HFFc6 (cell line): ENCODE measurements at regions not wholly inside any gene's neighbourhood (a gene's known extent, or its start where the extent isn't known, plus 50 kb on each side); places are given as distances from the start of the nearest gene placed in this dataset.
A peak's percentile ranks its signal among the peaks of the same experiment; 100 is the strongest.

ENCODE experiments used
- DNase-seq: peaks from one replicate; pipeline ENCODE4 v3.0.0-alpha.2; 2018
- H3K27ac Mint-ChIP-seq: 2 replicates; pipeline ENCODE4 v1.8.0; 2020; ENCODE audit warnings: mild to moderate bottlenecking, mixed read lengths
- H3K27me3 Mint-ChIP-seq: 2 replicates; pipeline ENCODE4 v1.8.0; 2021; ENCODE audit warnings: mild to moderate bottlenecking, moderate library complexity, mixed read lengths; ENCODE audit not compliant: insufficient read depth
- H3K36me3 Mint-ChIP-seq: 2 replicates; pipeline ENCODE4 v1.8.0; 2021; ENCODE audit warnings: low read depth, mixed read lengths
- H3K4me1 Mint-ChIP-seq: 2 replicates; pipeline ENCODE4 v1.8.0; 2020; ENCODE audit warnings: low read depth, mixed read lengths
- H3K4me3 Mint-ChIP-seq: 2 replicates; pipeline ENCODE4 v1.8.0; 2020; ENCODE audit warnings: mild to moderate bottlenecking, moderate library complexity, mixed read lengths
- H3K9me3 Mint-ChIP-seq: 2 replicates; pipeline ENCODE4 v1.8.0; 2020; ENCODE audit warnings: mild to moderate bottlenecking, mixed read lengths
- TF ChIP-seq, protein P1 (sequence below): fragments of 200-600 bp; sonication (generic); IDR thresholded peaks from 2 replicates; pipeline ENCODE4 v1.5.0; 2021; ENCODE audit warnings: antibody characterized with exemption, mild to moderate bottlenecking

DNA sequence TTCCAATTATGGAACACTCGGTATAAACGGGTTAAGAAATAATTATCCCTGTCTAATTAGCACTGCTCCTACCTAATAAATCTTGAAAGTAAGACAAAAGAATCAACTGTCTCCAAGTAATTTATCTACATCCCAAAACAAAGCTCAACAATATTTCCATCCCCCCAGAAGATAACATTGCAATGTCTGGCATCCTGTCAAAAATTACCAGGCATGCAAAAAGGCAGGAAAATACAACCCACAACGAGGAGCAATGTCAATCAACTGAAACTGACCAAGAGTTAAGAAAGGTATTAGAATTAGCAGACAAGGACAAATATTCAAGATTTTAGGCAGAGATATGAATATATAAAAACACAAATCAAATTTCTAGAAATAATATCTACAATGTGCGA is 84.5 kb upstream of the SVIL start:
- H3K27me3 Mint-ChIP-seq, result peaks cover 3% of the 10 kb centered on the region
- peaks cover 6% of the 10 kb centered on the region for H3K4me1 Mint-ChIP-seq
- no peak overlapping the region for H3K4me3 Mint-ChIP-seq
- H3K36me3 Mint-ChIP-seq, result peaks cover 7% of the 10 kb centered on the region; the same call in 1 of the 2 replicates
- no peak overlapping the region for H3K27ac Mint-ChIP-seq
- TF ChIP-seq, protein P1, sequence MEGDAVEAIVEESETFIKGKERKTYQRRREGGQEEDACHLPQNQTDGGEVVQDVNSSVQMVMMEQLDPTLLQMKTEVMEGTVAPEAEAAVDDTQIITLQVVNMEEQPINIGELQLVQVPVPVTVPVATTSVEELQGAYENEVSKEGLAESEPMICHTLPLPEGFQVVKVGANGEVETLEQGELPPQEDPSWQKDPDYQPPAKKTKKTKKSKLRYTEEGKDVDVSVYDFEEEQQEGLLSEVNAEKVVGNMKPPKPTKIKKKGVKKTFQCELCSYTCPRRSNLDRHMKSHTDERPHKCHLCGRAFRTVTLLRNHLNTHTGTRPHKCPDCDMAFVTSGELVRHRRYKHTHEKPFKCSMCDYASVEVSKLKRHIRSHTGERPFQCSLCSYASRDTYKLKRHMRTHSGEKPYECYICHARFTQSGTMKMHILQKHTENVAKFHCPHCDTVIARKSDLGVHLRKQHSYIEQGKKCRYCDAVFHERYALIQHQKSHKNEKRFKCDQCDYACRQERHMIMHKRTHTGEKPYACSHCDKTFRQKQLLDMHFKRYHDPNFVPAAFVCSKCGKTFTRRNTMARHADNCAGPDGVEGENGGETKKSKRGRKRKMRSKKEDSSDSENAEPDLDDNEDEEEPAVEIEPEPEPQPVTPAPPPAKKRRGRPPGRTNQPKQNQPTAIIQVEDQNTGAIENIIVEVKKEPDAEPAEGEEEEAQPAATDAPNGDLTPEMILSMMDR, result no peak
- H3K9me3 Mint-ChIP-seq, result peaks cover 26% of the 10 kb centered on the region
- no peak for DNase-seq

DNA sequence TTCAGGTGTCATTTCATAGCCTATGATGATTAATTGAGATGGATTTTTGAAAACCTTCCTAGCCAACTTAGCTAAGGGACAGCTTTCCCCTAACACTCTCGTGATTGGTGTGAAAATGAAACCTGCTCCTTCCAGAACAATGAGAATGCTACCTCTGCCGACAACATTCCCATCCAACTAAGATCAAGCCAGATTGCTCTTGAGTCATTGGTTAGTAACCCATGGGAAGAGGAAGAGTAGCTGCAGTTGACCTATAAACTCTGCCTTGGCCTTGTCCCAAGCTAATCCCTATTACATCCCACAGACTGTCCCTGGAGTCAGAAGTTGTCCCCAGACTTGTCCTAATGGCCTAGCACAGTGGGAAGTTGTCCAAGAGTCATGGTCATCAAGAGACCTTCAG is 80.5 kb upstream of the SVIL start:
- TF ChIP-seq, protein P1, result no peak
- no peak for DNase-seq
- Mint-ChIP-seq H3K4me1 (peaks cover 13% of the 10 kb centered on the region), H3K27me3 (peaks cover 8% of the 10 kb centered on the region), H3K9me3 (peaks cover 20% of the 10 kb centered on the region), H3K36me3 (peaks cover 7% of the 10 kb centered on the region; the same call in 1 of the 2 replicates), H3K4me3 (no peak overlapping the region), H3K27ac (no peak overlapping the region)

DNA sequence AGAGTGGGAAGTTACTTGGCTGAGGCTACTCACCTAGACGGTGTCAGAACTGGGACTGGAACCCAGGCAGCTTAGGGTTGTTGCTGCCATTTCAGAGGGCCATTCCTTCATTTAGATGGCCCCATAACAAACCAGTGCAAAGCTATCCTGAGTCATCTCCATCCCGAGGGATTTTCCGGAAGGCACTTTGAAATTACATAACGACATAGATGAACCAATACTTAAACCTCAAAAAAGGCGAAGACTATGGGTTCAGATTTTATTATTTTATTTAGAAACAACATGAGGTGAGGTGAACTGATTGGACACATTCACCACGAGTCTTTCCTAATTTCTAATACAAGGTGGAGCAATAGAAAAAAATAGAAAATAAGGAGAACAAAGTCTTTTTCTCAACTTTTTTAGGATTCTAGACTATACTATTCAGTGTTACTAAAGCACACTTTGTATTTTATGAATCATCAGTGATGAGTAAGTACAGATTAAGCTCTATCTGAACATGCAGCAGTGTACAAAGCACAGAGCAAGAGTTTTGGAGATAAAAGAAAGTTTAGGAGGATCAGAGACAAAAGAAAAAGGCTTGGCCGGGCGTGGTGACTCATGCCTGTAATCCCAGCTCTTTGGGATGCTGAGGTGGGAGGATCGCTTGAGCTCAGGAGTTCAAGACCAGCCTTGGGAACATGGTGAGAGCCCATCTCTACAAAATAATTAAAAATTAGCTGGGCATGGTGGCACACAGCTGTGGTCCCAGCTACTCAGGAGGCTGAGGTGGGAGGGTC is 79.5 kb upstream of the SVIL start:
- peaks cover 2% of the 10 kb centered on the region; the same call in 1 of the 2 replicates for H3K36me3 Mint-ChIP-seq
- H3K9me3 Mint-ChIP-seq, result peaks cover 10% of the 10 kb centered on the region
- no peak overlapping the region for H3K4me3 Mint-ChIP-seq
- peak; percentile 83 for DNase-seq
- TF ChIP-seq, protein P1, result no peak
- H3K27ac Mint-ChIP-seq, result 0 out of 2 replicates have a peak overlapping the region, but pooled peaks have one; percentile 18
- H3K27me3 Mint-ChIP-seq, result peaks cover 9% of the 10 kb centered on the region
- H3K4me1 Mint-ChIP-seq, result peaks cover 13% of the 10 kb centered on the region

DNA sequence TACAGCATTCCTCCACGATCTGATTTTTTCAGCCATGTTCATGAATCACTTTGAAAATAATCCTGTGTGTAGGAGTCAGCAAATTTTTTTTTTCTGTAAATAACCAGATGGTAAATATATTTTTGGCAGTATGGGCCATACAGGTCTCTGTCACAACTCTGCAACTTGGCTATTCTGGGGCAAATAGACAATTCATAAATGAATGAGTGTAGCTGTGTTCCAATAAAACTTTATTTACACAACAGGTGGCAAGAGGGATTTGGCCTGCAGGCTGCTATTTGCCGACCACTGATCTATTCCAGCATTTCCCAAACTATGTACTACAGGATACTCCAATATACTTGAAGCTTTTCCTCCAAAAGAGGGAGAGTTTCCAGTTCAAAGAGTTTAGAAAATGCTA is 78.7 kb upstream of the SVIL start:
- peaks cover 13% of the 10 kb centered on the region for H3K4me1 Mint-ChIP-seq
- no peak overlapping the region for H3K4me3 Mint-ChIP-seq
- DNase-seq, result no peak
- TF ChIP-seq, protein P1, result no peak
- no peaks in the 10 kb centered on the region for H3K36me3 Mint-ChIP-seq
- H3K27ac Mint-ChIP-seq, result no peak overlapping the region
- peaks cover 2% of the 10 kb centered on the region; the same call in 1 of the 2 replicates for H3K9me3 Mint-ChIP-seq
- H3K27me3 Mint-ChIP-seq, result peaks cover 14% of the 10 kb centered on the region

DNA sequence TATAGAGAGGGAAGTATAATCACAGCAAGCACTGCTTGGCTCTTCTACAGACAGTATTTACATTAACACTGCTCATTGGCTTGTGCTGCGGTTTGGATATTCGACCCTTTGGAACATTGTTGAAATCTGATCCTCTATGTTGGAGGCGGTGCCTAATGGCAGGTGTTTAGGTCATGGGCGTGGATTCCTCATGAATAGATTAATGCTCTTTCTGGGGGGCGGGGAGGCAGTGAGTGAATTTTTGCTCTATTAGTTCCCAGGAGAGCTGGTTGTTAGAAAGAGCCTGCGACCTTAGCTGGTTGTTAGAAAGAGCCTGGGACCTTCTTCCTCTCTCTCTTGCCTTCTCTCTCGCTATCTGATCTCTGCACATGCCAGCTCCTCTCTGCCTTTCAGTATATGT is 77.3 kb upstream of the SVIL start:
- no peak for DNase-seq
- H3K36me3 Mint-ChIP-seq, result no peaks in the 10 kb centered on the region
- H3K4me1 Mint-ChIP-seq, result peaks cover 13% of the 10 kb centered on the region
- no peaks in the 10 kb centered on the region for H3K9me3 Mint-ChIP-seq
- no peak overlapping the region for H3K4me3 Mint-ChIP-seq
- H3K27ac Mint-ChIP-seq, result no peak overlapping the region
- peaks cover 17% of the 10 kb centered on the region for H3K27me3 Mint-ChIP-seq
- TF ChIP-seq, protein P1, result no peak
